Renal cortical epithelial cell (primary cell): ENCODE measurements at regions not wholly inside any gene's neighbourhood (a gene's known extent, or its start where the extent isn't known, plus 50 kb on each side); places are given as distances from the start of the nearest gene placed in this dataset.

Experiments used
- DNase-seq: peaks from one replicate; pipeline ENCODE4 v3.0.0-alpha.2; 2011; ENCODE audit warnings: low read depth

- no peak for DNase-seq
These were observed 66.4 kb upstream of the DUSP22 start for GRCh38 chr6:225907-226306.

DNA sequence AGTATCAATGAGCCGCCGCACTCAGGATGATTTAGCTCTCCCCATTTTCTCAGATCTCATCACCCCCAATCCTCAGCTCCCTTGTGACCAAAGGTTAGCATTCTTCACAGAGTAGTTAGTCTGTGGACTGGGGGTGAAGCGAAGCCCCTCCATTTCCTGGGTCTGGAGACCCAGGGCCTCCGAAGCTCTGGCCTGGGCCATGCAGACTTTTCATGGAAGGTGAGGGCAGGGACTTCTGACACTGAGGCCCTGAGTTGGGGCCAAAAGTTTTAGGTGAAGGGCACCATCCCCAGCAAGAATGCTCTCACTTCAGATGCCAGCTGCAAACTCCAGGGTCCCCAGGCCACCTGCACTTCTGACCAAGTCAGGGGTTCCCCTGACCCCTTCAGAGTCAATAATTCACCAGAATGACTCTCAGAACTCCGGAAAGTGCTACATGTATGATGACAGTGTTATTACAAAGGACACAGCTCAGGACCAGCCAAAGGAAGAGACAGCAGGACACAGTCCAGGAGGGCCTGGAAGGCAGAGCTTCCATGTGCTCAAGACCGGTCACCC, 65.7 kb upstream of the DUSP22 start:
- no peak for DNase-seq

DNA sequence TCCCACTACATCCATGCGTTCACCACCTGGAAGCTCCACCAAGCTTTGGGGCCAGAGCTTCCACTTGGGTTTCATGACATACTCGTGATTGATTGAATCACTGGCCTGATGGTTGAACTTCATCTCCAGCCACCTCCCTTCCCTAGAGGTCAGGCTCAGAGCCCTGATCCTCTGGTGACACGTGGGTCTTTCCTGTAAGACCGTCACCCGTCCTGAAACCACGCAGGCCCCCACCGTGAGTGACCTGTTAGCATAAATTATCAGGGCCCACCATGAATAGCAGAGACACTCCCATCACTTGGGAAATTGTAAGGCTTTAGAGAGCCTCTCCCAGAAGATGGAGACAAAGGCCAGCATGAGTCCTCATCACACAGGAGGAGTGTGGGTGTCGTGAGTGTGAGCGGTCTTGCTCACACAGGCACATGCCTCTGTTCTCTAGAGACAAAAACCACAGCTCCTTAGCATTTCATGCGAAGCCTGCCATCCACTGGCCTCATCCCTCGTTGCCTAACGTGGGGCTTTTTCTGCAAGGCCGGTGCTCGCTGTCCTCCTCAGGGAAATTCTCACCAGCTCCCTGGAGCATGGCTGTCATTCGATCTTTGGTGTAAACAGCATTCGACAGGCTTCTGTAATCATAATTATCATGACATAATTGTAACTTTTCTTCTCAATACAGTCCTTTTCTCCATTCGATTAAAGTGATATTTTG, 65.1 kb upstream of the DUSP22 start:
- no peak for DNase-seq

DNA sequence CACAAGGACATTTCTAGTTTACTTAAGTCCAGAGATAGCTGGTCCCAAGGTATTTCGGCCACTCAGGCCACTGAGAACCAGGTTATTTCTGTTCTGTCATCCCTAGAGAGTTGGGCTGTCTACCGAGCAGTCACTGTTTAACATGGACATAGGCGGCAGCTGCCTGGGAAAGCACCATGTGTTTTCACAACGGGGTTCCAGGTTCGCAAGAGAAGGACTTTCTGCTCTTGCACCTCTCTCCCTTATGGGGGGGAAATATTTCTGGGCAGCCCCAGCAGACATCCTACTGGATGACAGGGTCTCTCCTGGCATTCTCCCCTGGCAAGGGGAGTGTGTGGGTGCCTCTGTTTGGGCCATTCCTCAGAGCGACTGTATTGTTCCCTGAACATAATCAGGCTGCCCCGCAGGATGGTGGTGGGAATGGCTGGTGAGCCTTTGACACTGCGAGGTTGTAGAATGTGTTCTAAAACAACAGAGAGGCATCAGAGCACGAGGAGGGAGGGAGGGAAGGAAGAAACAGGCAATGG, 64.4 kb upstream of the DUSP22 start:
- no peak for DNase-seq

- DNase-seq: no peak
These were observed 63.2 kb upstream of the DUSP22 start for GRCh38 chr6:228881-229651.

- no peak for DNase-seq
These were observed 60.5 kb upstream of the DUSP22 start for GRCh38 chr6:231779-232178.

- no peak for DNase-seq
These were observed 59.2 kb upstream of the DUSP22 start for GRCh38 chr6:232982-233640.

- DNase-seq: no peak
These were observed 57.4 kb upstream of the DUSP22 start for GRCh38 chr6:234706-235372.

GRCh38 chr6:235763-236360, 56.4 kb upstream of the DUSP22 start:
- DNase-seq: peak; percentile 52

DNA sequence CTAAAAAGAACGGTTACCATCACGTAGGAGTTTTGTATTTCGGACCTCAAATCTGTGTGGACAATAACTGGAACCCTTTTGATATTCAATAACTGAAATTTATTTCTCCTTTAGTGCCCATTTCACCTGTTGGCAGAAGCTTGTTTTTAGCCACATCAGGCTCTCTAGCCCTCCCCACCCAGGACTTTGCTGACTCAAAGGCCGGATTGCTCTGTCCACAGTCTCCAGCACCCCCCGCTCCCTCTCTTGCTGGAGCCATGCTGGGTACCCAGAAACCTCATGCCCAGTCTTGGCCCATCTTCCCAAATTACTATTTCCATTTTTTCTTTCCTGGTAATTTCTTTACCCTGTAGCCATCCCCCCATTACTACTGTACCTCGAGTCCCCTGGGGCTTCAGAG, 55.8 kb upstream of the DUSP22 start:
- no peak for DNase-seq

DNA sequence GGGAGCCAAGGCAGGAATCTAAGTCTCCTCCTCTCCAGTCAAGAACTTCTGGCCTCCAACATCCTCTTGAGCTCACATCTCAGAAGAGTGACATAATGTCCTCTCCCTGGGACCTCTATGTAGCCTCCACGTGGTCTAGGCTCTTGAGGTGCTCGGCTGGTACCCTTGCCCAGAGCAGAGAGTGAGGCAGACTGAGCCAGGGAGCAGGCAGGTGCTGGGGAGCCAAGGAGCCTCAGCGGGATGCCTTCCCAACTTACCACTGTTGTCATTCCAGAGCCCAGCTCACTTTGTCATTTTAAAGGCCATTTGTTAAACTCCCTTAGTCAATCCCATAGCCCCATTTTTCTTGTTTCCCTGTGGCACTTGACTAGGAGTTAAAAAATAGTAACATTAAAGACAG, 52.1 kb upstream of the DUSP22 start:
- no peak for DNase-seq

GRCh38 chr6:241336-241865, 50.9 kb upstream of the DUSP22 start:
- no peak for DNase-seq
